ENCODE measurements at regions not wholly inside any gene's neighbourhood (a gene's known extent, or its start where the extent isn't known, plus 50 kb on each side); places are given as distances from the start of the nearest gene placed in this dataset.

DNA sequence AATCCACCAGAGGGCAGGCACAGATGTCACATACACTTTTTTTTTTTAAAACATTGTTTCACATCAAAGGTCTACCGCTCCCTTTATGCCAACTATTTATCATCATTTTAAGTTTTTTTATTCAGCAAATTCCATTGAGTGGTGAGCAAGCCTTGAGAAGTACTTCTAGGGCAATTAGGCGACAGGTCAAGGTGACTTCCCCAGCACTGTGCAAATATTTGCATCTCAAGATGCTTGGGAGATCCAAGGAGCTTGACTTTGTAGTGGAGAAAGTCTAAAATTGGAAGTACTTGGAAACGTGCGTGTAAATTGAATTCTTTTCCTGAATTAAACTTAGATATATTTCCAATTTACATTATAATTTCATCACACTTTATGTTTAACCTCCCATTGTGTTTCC lies 211.1 kb downstream of the ICE1 start:
- Histone ChIP-seq H3K4me1 (peaks cover 0 to 10% (median 0%) of the 10 kb centered on the region in 4 donors), H3K27ac (no peak overlapping the region), H3K9me3 (no peaks in the 10 kb centered on the region), H3K36me3 (no peaks in the 10 kb centered on the region), H3K27me3 (no peaks in the 10 kb centered on the region), H3K4me3 (no peak overlapping the region)
- TF ChIP-seq EP300 (IDR thresholded peaks at IDR 0.05): no peak
- TF ChIP-seq, protein P1, sequence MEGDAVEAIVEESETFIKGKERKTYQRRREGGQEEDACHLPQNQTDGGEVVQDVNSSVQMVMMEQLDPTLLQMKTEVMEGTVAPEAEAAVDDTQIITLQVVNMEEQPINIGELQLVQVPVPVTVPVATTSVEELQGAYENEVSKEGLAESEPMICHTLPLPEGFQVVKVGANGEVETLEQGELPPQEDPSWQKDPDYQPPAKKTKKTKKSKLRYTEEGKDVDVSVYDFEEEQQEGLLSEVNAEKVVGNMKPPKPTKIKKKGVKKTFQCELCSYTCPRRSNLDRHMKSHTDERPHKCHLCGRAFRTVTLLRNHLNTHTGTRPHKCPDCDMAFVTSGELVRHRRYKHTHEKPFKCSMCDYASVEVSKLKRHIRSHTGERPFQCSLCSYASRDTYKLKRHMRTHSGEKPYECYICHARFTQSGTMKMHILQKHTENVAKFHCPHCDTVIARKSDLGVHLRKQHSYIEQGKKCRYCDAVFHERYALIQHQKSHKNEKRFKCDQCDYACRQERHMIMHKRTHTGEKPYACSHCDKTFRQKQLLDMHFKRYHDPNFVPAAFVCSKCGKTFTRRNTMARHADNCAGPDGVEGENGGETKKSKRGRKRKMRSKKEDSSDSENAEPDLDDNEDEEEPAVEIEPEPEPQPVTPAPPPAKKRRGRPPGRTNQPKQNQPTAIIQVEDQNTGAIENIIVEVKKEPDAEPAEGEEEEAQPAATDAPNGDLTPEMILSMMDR (IDR thresholded peaks at IDR 0.05): no peak
- 86 to 93% methylated on average over 4 of the region's 4 CpGs for WGBS, 2 donors
- no peak for DNase-seq (ENCODE audit: low spot score in 2 of 2)

GRCh38 chr5:5632678-5633077 lies 210.2 kb downstream of the ICE1 start:
- Histone ChIP-seq H3K36me3 (no peaks in the 10 kb centered on the region), H3K4me3 (no peak overlapping the region), H3K4me1 (peaks cover 0 to under 1% (median 0%) of the 10 kb centered on the region in 4 donors), H3K9me3 (no peaks in the 10 kb centered on the region), H3K27ac (no peak overlapping the region), H3K27me3 (no peaks in the 10 kb centered on the region)
- DNase-seq (ENCODE audit: low spot score in 2 of 2): no peak
- TF ChIP-seq, protein P1 (IDR thresholded peaks at IDR 0.05): no peak
- TF ChIP-seq POLR2A (IDR thresholded peaks at IDR 0.05) (no peak), EP300 (IDR thresholded peaks at IDR 0.05) (no peak)
- 83 to 85% methylated on average over 2 of the region's 2 CpGs for WGBS, 2 donors

- Histone ChIP-seq H3K36me3 (no peaks in the 10 kb centered on the region), H3K9me3 (peaks cover 0 to 6% (median 0%) of the 10 kb centered on the region in 4 donors), H3K27ac (no peak overlapping the region), H3K4me3 (no peak overlapping the region), H3K4me1 (no peaks in the 10 kb centered on the region), H3K27me3 (no peaks in the 10 kb centered on the region)
- no peak for DNase-seq (ENCODE audit: low spot score in 2 of 2)
- TF ChIP-seq EP300 (IDR thresholded peaks at IDR 0.05) (no peak), POLR2A (IDR thresholded peaks at IDR 0.05) (no peak)
- TF ChIP-seq, protein P1 (IDR thresholded peaks at IDR 0.05): no peak
- WGBS, 2 donors: 58 to 59% methylated on average over 5 of the region's 5 CpGs
These were observed 207.1 kb downstream of the ICE1 start for GRCh38 chr5:5629607-5629978.

DNA sequence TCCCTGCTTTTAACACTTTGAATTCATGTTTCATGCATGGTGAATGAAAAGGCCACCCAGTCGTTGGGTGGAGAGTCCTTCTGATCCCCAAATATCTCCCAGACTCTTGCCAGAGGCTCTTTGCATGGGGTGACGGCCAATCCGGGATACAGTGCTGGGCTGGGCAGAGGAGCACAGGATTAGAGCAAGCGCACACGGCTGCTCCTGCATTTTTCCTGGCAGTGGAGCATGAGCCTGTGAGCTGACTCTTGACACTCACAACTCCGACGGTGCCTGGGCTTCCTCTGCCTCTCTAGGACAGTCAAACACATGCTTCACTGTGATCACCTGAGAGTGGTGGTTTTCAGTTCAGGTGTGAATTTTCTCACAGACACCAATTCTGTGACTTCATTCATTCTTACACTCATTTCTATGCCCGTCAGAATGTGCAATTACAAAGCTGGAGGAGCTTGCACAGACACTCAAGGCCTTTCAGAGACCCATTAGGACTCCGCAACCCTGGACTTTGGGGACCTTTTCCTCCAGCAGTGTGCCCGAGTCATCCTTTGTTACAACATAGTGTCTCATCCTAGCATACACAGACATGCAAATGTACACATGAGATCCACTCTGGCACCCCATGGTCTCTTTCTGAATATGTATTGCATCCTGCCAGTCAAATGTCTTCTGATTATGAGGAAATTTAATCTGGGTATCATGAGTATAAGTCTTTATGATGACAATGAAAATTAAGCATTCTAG lies 206.6 kb downstream of the ICE1 start:
- H3K9me3 ChIP-seq: peaks cover 0 to 6% (median 0%) of the 10 kb centered on the region in 4 donors
- no peak overlapping the region for H3K4me3 ChIP-seq
- no peaks in the 10 kb centered on the region for H3K36me3 ChIP-seq
- WGBS, 2 donors: 83 to 84% methylated on average over 10 of the region's 10 CpGs
- TF ChIP-seq POLR2A (IDR thresholded peaks at IDR 0.05) (no peak), EP300 (IDR thresholded peaks at IDR 0.05) (no peak)
- DNase-seq (ENCODE audit: low spot score in 2 of 2): no peak
- H3K27me3 ChIP-seq: no peaks in the 10 kb centered on the region
- H3K27ac ChIP-seq: no peak overlapping the region
- no peaks in the 10 kb centered on the region for H3K4me1 ChIP-seq

DNA sequence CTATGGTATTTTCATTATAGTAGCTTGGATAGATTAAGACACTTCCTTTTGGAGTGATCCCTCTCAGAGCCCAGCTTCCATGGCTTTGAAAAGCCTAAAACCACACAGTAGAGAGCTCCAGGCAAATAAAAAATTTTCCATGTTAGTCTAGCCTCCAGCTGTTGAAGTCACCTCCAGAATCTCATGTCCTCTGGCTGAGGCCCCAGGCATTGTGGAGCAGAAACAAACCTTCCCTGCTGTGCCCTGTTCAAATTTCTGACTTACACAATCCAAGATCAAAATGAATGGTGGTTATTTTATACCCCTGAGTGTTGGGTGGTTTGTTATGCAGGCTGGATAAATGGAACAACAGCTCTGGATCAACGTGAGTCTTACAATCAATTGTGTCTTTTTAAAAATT lies 203.9 kb downstream of the ICE1 start:
- Histone ChIP-seq H3K27me3 (no peaks in the 10 kb centered on the region), H3K4me1 (no peaks in the 10 kb centered on the region), H3K36me3 (no peaks in the 10 kb centered on the region), H3K27ac (no peak overlapping the region), H3K9me3 (peaks cover 0 to 14% (median 2%) of the 10 kb centered on the region in 4 donors), H3K4me3 (no peak overlapping the region)
- DNase-seq (ENCODE audit: low spot score in 2 of 2): no peak
- 74 to 81% methylated on average over 1 of the region's 1 CpG for WGBS, 2 donors
- TF ChIP-seq EP300 (IDR thresholded peaks at IDR 0.05): no peak
- TF ChIP-seq, protein P1 (IDR thresholded peaks at IDR 0.05): no peak
- TF ChIP-seq POLR2A (IDR thresholded peaks at IDR 0.05): no peak
